ENCODE measurements at regions not wholly inside any gene's neighbourhood (a gene's known extent, or its start where the extent isn't known, plus 50 kb on each side); places are given as distances from the start of the nearest gene placed in this dataset.

- H3K9me3 Mint-ChIP-seq: peaks cover 5% of the 10 kb centered on the region; the same call in 1 of the 2 replicates
- DNase-seq (ENCODE audit: low spot score) (no peak), ATAC-seq (no peak)
- no peak for TF ChIP-seq FOXP4 (CRISPR knock-in tag; IDR thresholded peaks at IDR 0.05)
- TF ChIP-seq, protein P1, sequence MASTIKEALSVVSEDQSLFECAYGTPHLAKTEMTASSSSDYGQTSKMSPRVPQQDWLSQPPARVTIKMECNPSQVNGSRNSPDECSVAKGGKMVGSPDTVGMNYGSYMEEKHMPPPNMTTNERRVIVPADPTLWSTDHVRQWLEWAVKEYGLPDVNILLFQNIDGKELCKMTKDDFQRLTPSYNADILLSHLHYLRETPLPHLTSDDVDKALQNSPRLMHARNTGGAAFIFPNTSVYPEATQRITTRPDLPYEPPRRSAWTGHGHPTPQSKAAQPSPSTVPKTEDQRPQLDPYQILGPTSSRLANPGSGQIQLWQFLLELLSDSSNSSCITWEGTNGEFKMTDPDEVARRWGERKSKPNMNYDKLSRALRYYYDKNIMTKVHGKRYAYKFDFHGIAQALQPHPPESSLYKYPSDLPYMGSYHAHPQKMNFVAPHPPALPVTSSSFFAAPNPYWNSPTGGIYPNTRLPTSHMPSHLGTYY (CRISPR knock-in tag; IDR thresholded peaks at IDR 0.05): no peak
- TF ChIP-seq MAX (CRISPR knock-in tag; IDR thresholded peaks at IDR 0.05): no peak
- no peak for TF ChIP-seq ETV6 (CRISPR knock-in tag; IDR thresholded peaks at IDR 0.05)
- no peak for TF ChIP-seq SMAD4 (CRISPR knock-in tag; IDR thresholded peaks at IDR 0.05)
- TF ChIP-seq RELA (CRISPR knock-in tag; IDR thresholded peaks at IDR 0.05; ENCODE audit: borderline replicate concordance): no peak
- ChIA-PET POLR2A (interaction anchor here (0.6 kb wide), 1 partner anchor 297 kb away, joined by 3 read pairs; no protein-coding TSS in a partner anchor), CTCF (interaction anchor here (0.5 to 2.6 kb wide), 5 partner anchors 9 to 272 kb away, joined by 3 to 9 read pairs (median 4); no protein-coding TSS in a partner anchor)
- H3K4me3 Mint-ChIP-seq: no peak overlapping the region
- no peaks in the 10 kb centered on the region for H3K36me3 Mint-ChIP-seq
- no peak overlapping the region; the same call in 1 of the 2 replicates for H3K27ac Mint-ChIP-seq
- H3K4me1 Mint-ChIP-seq: no peaks in the 10 kb centered on the region
- H3K27me3 Mint-ChIP-seq (ENCODE audit: low read depth): no peaks in the 10 kb centered on the region
Observed at GRCh38 chr6:25035512-25036435, 100.0 kb upstream of the RIPOR2 start.

DNA sequence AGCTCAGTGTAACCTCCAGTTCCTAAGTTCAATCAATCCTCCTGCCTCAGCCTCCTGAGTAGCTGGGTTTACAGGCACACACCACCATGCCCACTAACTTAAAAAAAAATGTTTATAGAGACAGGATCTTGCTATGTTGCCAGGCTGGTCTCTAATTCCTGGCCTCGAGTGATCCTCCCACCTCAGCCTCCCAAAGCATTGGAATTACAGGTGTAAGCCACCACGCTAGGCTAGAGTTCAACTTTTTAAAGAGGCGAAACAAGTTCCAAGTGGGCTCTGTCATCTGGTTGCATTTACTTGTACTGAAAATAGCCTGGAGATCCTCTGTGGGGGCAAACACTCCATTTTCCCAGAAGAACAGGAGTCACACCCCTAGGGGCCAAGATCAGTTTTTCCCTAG lies 100.7 kb upstream of the RIPOR2 start:
- no peak for ATAC-seq
- Mint-ChIP-seq H3K27me3 (ENCODE audit: low read depth) (no peaks in the 10 kb centered on the region), H3K4me1 (peaks cover 2% of the 10 kb centered on the region), H3K9me3 (peaks cover 5% of the 10 kb centered on the region; the same call in 1 of the 2 replicates), H3K36me3 (no peaks in the 10 kb centered on the region), H3K27ac (no peak overlapping the region), H3K4me3 (no peak overlapping the region)
- ChIA-PET CTCF (interaction anchor here (2.6 kb wide), 1 partner anchor 10 kb away, joined by 9 read pairs; no protein-coding TSS in a partner anchor), POLR2A (interaction anchor here (0.6 kb wide), 1 partner anchor 298 kb away, joined by 3 read pairs; no protein-coding TSS in a partner anchor)
- TF ChIP-seq, protein P2, sequence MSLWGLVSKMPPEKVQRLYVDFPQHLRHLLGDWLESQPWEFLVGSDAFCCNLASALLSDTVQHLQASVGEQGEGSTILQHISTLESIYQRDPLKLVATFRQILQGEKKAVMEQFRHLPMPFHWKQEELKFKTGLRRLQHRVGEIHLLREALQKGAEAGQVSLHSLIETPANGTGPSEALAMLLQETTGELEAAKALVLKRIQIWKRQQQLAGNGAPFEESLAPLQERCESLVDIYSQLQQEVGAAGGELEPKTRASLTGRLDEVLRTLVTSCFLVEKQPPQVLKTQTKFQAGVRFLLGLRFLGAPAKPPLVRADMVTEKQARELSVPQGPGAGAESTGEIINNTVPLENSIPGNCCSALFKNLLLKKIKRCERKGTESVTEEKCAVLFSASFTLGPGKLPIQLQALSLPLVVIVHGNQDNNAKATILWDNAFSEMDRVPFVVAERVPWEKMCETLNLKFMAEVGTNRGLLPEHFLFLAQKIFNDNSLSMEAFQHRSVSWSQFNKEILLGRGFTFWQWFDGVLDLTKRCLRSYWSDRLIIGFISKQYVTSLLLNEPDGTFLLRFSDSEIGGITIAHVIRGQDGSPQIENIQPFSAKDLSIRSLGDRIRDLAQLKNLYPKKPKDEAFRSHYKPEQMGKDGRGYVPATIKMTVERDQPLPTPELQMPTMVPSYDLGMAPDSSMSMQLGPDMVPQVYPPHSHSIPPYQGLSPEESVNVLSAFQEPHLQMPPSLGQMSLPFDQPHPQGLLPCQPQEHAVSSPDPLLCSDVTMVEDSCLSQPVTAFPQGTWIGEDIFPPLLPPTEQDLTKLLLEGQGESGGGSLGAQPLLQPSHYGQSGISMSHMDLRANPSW (CRISPR knock-in tag; conservative IDR thresholded peaks at IDR 0.05; ENCODE audit: low read depth): no peak
- TF ChIP-seq NR3C1 (CRISPR knock-in tag; conservative IDR thresholded peaks at IDR 0.05; ENCODE audit: low read depth) (no peak), ZNF232 (CRISPR knock-in tag; IDR thresholded peaks at IDR 0.05) (no peak), CREB1 (CRISPR knock-in tag; IDR thresholded peaks at IDR 0.05) (no peak), TCF7 (CRISPR knock-in tag; IDR thresholded peaks at IDR 0.05; ENCODE audit: low read depth) (no peak), ATF3 (CRISPR knock-in tag; conservative IDR thresholded peaks at IDR 0.05) (no peak), GTF2I (CRISPR knock-in tag; conservative IDR thresholded peaks at IDR 0.05) (no peak), FOXJ3 (CRISPR knock-in tag; IDR thresholded peaks at IDR 0.05; ENCODE audit: borderline replicate concordance) (no peak), ZNF263 (CRISPR knock-in tag; IDR thresholded peaks at IDR 0.05; ENCODE audit: low read depth) (no peak), AR (CRISPR knock-in tag; IDR thresholded peaks at IDR 0.05) (no peak)
- DNase-seq (ENCODE audit: low spot score): no peak

Measured in WTC11 (cell line).